Stimulated activated effector memory CD8-positive, alpha-beta T cell treated with anti-CD3 and anti-CD28 coated beads, Interleukin-12 subunit alpha, Interleukin-12 subunit beta, amount 100 ng/mL, for 72 hours (primary cell): ENCODE measurements at regions not wholly inside any gene's neighbourhood (a gene's known extent, or its start where the extent isn't known, plus 50 kb on each side); places are given as distances from the start of the nearest gene placed in this dataset.

Source experiments
- ATAC-seq: fragments of 150-1000 bp; cut with Tn5 transposase; 2 replicates; pipeline ENCODE4 v1.10.0; 2021
- DNase-seq, 2 donors: peaks; one replicate each; pipeline ENCODE4 v3.0.0; 2021 to 2022; ENCODE audit warnings: low spot score in 2 of 2
- H3K27ac Mint-ChIP-seq: one replicate; pipeline ENCODE4 v1.8.0; 2022; ENCODE audit warnings: mild to moderate bottlenecking, mixed read lengths
- H3K36me3 Mint-ChIP-seq: one replicate; pipeline ENCODE4 v1.8.0; 2022; ENCODE audit warnings: mild to moderate bottlenecking, mixed read lengths
- H3K4me1 Mint-ChIP-seq: one replicate; pipeline ENCODE4 v1.8.0; 2022; ENCODE audit warnings: mixed read lengths
- H3K4me3 Mint-ChIP-seq: one replicate; pipeline ENCODE4 v1.8.0; 2022; ENCODE audit warnings: mild to moderate bottlenecking, mixed read lengths
- H3K9me3 Mint-ChIP-seq: one replicate; pipeline ENCODE4 v1.8.0; 2022; ENCODE audit warnings: mixed read lengths

- Mint-ChIP-seq H3K36me3 (no peaks in the 10 kb centered on the region), H3K27ac (no peak overlapping the region), H3K4me3 (no peak overlapping the region), H3K9me3 (no peaks in the 10 kb centered on the region), H3K4me1 (no peaks in the 10 kb centered on the region)
- ATAC-seq (no peak), DNase-seq (no peak)
Observed at GRCh38 chr17:14959106-14959648, 305.9 kb downstream of the PMP22 start.

GRCh38 chr17:14953405-14953804 is 311.7 kb downstream of the PMP22 start:
- H3K4me1 Mint-ChIP-seq, result no peaks in the 10 kb centered on the region
- no peaks in the 10 kb centered on the region for H3K36me3 Mint-ChIP-seq
- DNase-seq (no peak), ATAC-seq (no peak)
- no peak overlapping the region for H3K4me3 Mint-ChIP-seq
- no peaks in the 10 kb centered on the region for H3K9me3 Mint-ChIP-seq
- H3K27ac Mint-ChIP-seq, result no peak overlapping the region

GRCh38 chr17:14950686-14951085 is 314.4 kb downstream of the PMP22 start:
- no peaks in the 10 kb centered on the region for H3K9me3 Mint-ChIP-seq
- H3K27ac Mint-ChIP-seq, result no peak overlapping the region
- ATAC-seq, result no peak
- no peaks in the 10 kb centered on the region for H3K4me1 Mint-ChIP-seq
- H3K4me3 Mint-ChIP-seq, result no peak overlapping the region
- DNase-seq, result no peak
- no peaks in the 10 kb centered on the region for H3K36me3 Mint-ChIP-seq

GRCh38 chr17:14950216-14950615 is 314.9 kb downstream of the PMP22 start:
- H3K4me3 Mint-ChIP-seq, result no peak overlapping the region
- DNase-seq (no peak), ATAC-seq (no peak)
- no peak overlapping the region for H3K27ac Mint-ChIP-seq
- no peaks in the 10 kb centered on the region for H3K4me1 Mint-ChIP-seq
- H3K9me3 Mint-ChIP-seq, result no peaks in the 10 kb centered on the region
- no peaks in the 10 kb centered on the region for H3K36me3 Mint-ChIP-seq

- H3K4me1 Mint-ChIP-seq, result no peaks in the 10 kb centered on the region
- ATAC-seq (no peak), DNase-seq (no peak)
- no peaks in the 10 kb centered on the region for H3K9me3 Mint-ChIP-seq
- no peak overlapping the region for H3K27ac Mint-ChIP-seq
- no peaks in the 10 kb centered on the region for H3K36me3 Mint-ChIP-seq
- H3K4me3 Mint-ChIP-seq, result no peak overlapping the region
Observed at GRCh38 chr17:14947671-14948070, 317.5 kb downstream of the PMP22 start.

GRCh38 chr17:14946481-14946880 is 318.6 kb downstream of the PMP22 start:
- Mint-ChIP-seq H3K27ac (no peak overlapping the region), H3K9me3 (no peaks in the 10 kb centered on the region), H3K36me3 (no peaks in the 10 kb centered on the region), H3K4me1 (no peaks in the 10 kb centered on the region), H3K4me3 (no peak overlapping the region)
- ATAC-seq, result no peak
- DNase-seq, result no peak

- Mint-ChIP-seq H3K9me3 (no peaks in the 10 kb centered on the region), H3K4me3 (no peak overlapping the region), H3K36me3 (no peaks in the 10 kb centered on the region), H3K27ac (no peak overlapping the region), H3K4me1 (no peaks in the 10 kb centered on the region)
- ATAC-seq (no peak), DNase-seq (no peak)
Observed at GRCh38 chr17:14942526-14943190, 322.5 kb downstream of the PMP22 start.

- no peak overlapping the region for H3K4me3 Mint-ChIP-seq
- no peak for DNase-seq
Observed at GRCh38 chr17:14940938-14941265, 324.2 kb downstream of the PMP22 start.

GRCh38 chr17:14940108-14940937 is 324.8 kb downstream of the PMP22 start:
- ATAC-seq (no peak), DNase-seq (no peak)
- H3K27ac Mint-ChIP-seq, result no peak overlapping the region
- no peaks in the 10 kb centered on the region for H3K9me3 Mint-ChIP-seq
- H3K4me3 Mint-ChIP-seq, result no peak overlapping the region
- H3K4me1 Mint-ChIP-seq, result no peaks in the 10 kb centered on the region
- no peaks in the 10 kb centered on the region for H3K36me3 Mint-ChIP-seq

More at GRCh38 chr17:14940938-14941265, 324.2 kb downstream of the PMP22 start:
- Mint-ChIP-seq H3K27ac (no peak overlapping the region), H3K4me1 (no peaks in the 10 kb centered on the region), H3K9me3 (no peaks in the 10 kb centered on the region), H3K36me3 (no peaks in the 10 kb centered on the region)
- ATAC-seq, result no peak

GRCh38 chr17:14935845-14936485 is 329.2 kb downstream of the PMP22 start:
- no peaks in the 10 kb centered on the region for H3K4me1 Mint-ChIP-seq
- ATAC-seq, result no peak
- DNase-seq, result no peak
- no peaks in the 10 kb centered on the region for H3K36me3 Mint-ChIP-seq
- no peak overlapping the region for H3K4me3 Mint-ChIP-seq
- H3K27ac Mint-ChIP-seq, result no peak overlapping the region
- H3K9me3 Mint-ChIP-seq, result no peaks in the 10 kb centered on the region

- no peaks in the 10 kb centered on the region for H3K9me3 Mint-ChIP-seq
Observed at GRCh38 chr17:14935139-14935841, 329.8 kb downstream of the PMP22 start.

GRCh38 chr17:14933676-14934075 is 331.4 kb downstream of the PMP22 start:
- no peaks in the 10 kb centered on the region for H3K36me3 Mint-ChIP-seq
- no peak overlapping the region for H3K4me3 Mint-ChIP-seq
- H3K4me1 Mint-ChIP-seq, result no peaks in the 10 kb centered on the region
- ATAC-seq, result no peak
- DNase-seq, result no peak
- no peaks in the 10 kb centered on the region for H3K9me3 Mint-ChIP-seq
- no peak overlapping the region for H3K27ac Mint-ChIP-seq

More at GRCh38 chr17:14935139-14935841, 329.8 kb downstream of the PMP22 start:
- Mint-ChIP-seq H3K4me1 (no peaks in the 10 kb centered on the region), H3K27ac (no peak overlapping the region), H3K36me3 (no peaks in the 10 kb centered on the region), H3K4me3 (no peak overlapping the region)
- ATAC-seq (no peak), DNase-seq (no peak)

- Mint-ChIP-seq H3K27ac (no peak overlapping the region), H3K36me3 (no peaks in the 10 kb centered on the region), H3K4me3 (no peak overlapping the region), H3K9me3 (no peaks in the 10 kb centered on the region), H3K4me1 (no peaks in the 10 kb centered on the region)
- ATAC-seq (no peak), DNase-seq (peak; percentile 27 to 55)
Observed at GRCh38 chr17:14926526-14927122, 338.5 kb downstream of the PMP22 start.

- H3K4me1 Mint-ChIP-seq, result no peaks in the 10 kb centered on the region
- no peaks in the 10 kb centered on the region for H3K9me3 Mint-ChIP-seq
- H3K27ac Mint-ChIP-seq, result no peak overlapping the region
- no peak overlapping the region for H3K4me3 Mint-ChIP-seq
- H3K36me3 Mint-ChIP-seq, result no peaks in the 10 kb centered on the region
- DNase-seq (no peak), ATAC-seq (no peak)
Observed at GRCh38 chr17:14926073-14926472, 339.1 kb downstream of the PMP22 start.

GRCh38 chr17:14925498-14925897 is 339.6 kb downstream of the PMP22 start:
- H3K36me3 Mint-ChIP-seq, result no peaks in the 10 kb centered on the region
- DNase-seq, result no peak
- no peaks in the 10 kb centered on the region for H3K9me3 Mint-ChIP-seq
- no peak overlapping the region for H3K4me3 Mint-ChIP-seq
- H3K4me1 Mint-ChIP-seq, result no peaks in the 10 kb centered on the region
- ATAC-seq, result no peak
- no peak overlapping the region for H3K27ac Mint-ChIP-seq
